HUES48 (cell line): ENCODE measurements at regions not wholly inside any gene's neighbourhood (a gene's known extent, or its start where the extent isn't known, plus 50 kb on each side); places are given as distances from the start of the nearest gene placed in this dataset.

Experiments used
- H3K27ac ChIP-seq: one replicate; pipeline ENCODE4 v1.7.0; 2013; ENCODE audit warnings: low read depth, low read length, inconsistent platforms
- H3K27me3 ChIP-seq: 2 replicates; pipeline ENCODE4 v1.6.1; 2013; ENCODE audit warnings: mild to moderate bottlenecking, low read length; ENCODE audit not compliant: control insufficient read depth, insufficient read depth
- H3K36me3 ChIP-seq: 2 replicates; pipeline ENCODE4 v1.6.1; 2013; ENCODE audit warnings: low read length; ENCODE audit not compliant: control insufficient read depth, insufficient read depth
- H3K4me1 ChIP-seq: 2 replicates; pipeline ENCODE4 v1.6.1; 2013; ENCODE audit warnings: mild to moderate bottlenecking, low read length; ENCODE audit not compliant: control insufficient read depth, insufficient read depth
- H3K4me3 ChIP-seq: 2 replicates; pipeline ENCODE4 v1.5.1; 2013; ENCODE audit warnings: mild to moderate bottlenecking, low read depth, low read length
- H3K9ac ChIP-seq: 2 replicates; pipeline ENCODE4 v1.6.1; 2013; ENCODE audit warnings: mild to moderate bottlenecking, low read depth, low read length, moderate library complexity
- H3K9me3 ChIP-seq: 2 replicates; pipeline ENCODE4 v1.6.1; 2013; ENCODE audit warnings: low read length; ENCODE audit not compliant: control insufficient read depth, insufficient read depth

GRCh38 chr5:26757941-26758340 lies 280.4 kb downstream of the CDH9 start:
- no peaks in the 10 kb centered on the region for H3K9me3 ChIP-seq
- no peak overlapping the region for H3K4me3 ChIP-seq
- no peak overlapping the region for H3K27ac ChIP-seq
- no peaks in the 10 kb centered on the region for H3K4me1 ChIP-seq
- no peaks in the 10 kb centered on the region for H3K27me3 ChIP-seq
- H3K36me3 ChIP-seq, result no peaks in the 10 kb centered on the region
- no peak overlapping the region for H3K9ac ChIP-seq

- Histone ChIP-seq H3K36me3 (no peaks in the 10 kb centered on the region), H3K9ac (no peak overlapping the region), H3K9me3 (no peaks in the 10 kb centered on the region), H3K27me3 (no peaks in the 10 kb centered on the region), H3K27ac (no peak overlapping the region), H3K4me1 (no peaks in the 10 kb centered on the region), H3K4me3 (no peak overlapping the region)
These were observed 288.6 kb downstream of the CDH9 start for GRCh38 chr5:26749829-26750228.

GRCh38 chr5:26740182-26740581 lies 298.2 kb downstream of the CDH9 start:
- Histone ChIP-seq H3K27ac (no peak overlapping the region), H3K36me3 (no peaks in the 10 kb centered on the region), H3K4me3 (no peak overlapping the region), H3K4me1 (no peaks in the 10 kb centered on the region), H3K27me3 (no peaks in the 10 kb centered on the region), H3K9ac (no peak overlapping the region), H3K9me3 (no peaks in the 10 kb centered on the region)

GRCh38 chr5:26737348-26738265 lies 300.8 kb downstream of the CDH9 start:
- H3K27ac ChIP-seq, result no peak overlapping the region
- H3K27me3 ChIP-seq, result no peaks in the 10 kb centered on the region
- H3K9ac ChIP-seq, result no peak overlapping the region
- H3K36me3 ChIP-seq, result no peaks in the 10 kb centered on the region
- H3K4me3 ChIP-seq, result no peak overlapping the region
- no peaks in the 10 kb centered on the region for H3K9me3 ChIP-seq
- no peaks in the 10 kb centered on the region for H3K4me1 ChIP-seq

- peaks cover 12% of the 10 kb centered on the region for H3K4me1 ChIP-seq
- no peak overlapping the region for H3K27ac ChIP-seq
- peak overlapping the region; percentile 28; the same call in 1 of the 2 replicates for H3K9ac ChIP-seq
- no peaks in the 10 kb centered on the region for H3K9me3 ChIP-seq
- H3K4me3 ChIP-seq, result peak overlapping the region; percentile 26; the same call in 1 of the 2 replicates
- no peaks in the 10 kb centered on the region for H3K27me3 ChIP-seq
- H3K36me3 ChIP-seq, result no peaks in the 10 kb centered on the region
These were observed 310.5 kb downstream of the CDH9 start for GRCh38 chr5:26727916-26728315.

GRCh38 chr5:26719803-26720202 lies 318.6 kb downstream of the CDH9 start:
- Histone ChIP-seq H3K9me3 (no peaks in the 10 kb centered on the region), H3K27me3 (no peaks in the 10 kb centered on the region), H3K9ac (no peak overlapping the region), H3K27ac (no peak overlapping the region), H3K4me1 (no peaks in the 10 kb centered on the region), H3K36me3 (no peaks in the 10 kb centered on the region), H3K4me3 (no peak overlapping the region)

- no peaks in the 10 kb centered on the region for H3K27me3 ChIP-seq
- H3K9me3 ChIP-seq, result no peaks in the 10 kb centered on the region
These were observed 337.5 kb downstream of the CDH9 start for GRCh38 chr5:26700759-26701384.

GRCh38 chr5:26692952-26693351 lies 345.4 kb downstream of the CDH9 start:
- Histone ChIP-seq H3K27ac (no peak overlapping the region), H3K4me3 (no peak overlapping the region), H3K9ac (no peak overlapping the region), H3K27me3 (no peaks in the 10 kb centered on the region), H3K9me3 (no peaks in the 10 kb centered on the region), H3K4me1 (no peaks in the 10 kb centered on the region), H3K36me3 (no peaks in the 10 kb centered on the region)

More at GRCh38 chr5:26700759-26701384, 337.5 kb downstream of the CDH9 start:
- Histone ChIP-seq H3K4me1 (no peaks in the 10 kb centered on the region), H3K4me3 (no peak overlapping the region), H3K36me3 (no peaks in the 10 kb centered on the region), H3K27ac (no peak overlapping the region), H3K9ac (no peak overlapping the region)

- Histone ChIP-seq H3K4me3 (no peak overlapping the region), H3K27ac (no peak overlapping the region), H3K4me1 (no peaks in the 10 kb centered on the region), H3K27me3 (no peaks in the 10 kb centered on the region), H3K36me3 (no peaks in the 10 kb centered on the region), H3K9ac (no peak overlapping the region), H3K9me3 (no peaks in the 10 kb centered on the region)
These were observed 346.9 kb downstream of the CDH9 start for GRCh38 chr5:26691486-26691885.

GRCh38 chr5:26690511-26690910 lies 347.9 kb downstream of the CDH9 start:
- H3K27me3 ChIP-seq, result no peaks in the 10 kb centered on the region
- H3K9ac ChIP-seq, result no peak overlapping the region
- no peaks in the 10 kb centered on the region for H3K4me1 ChIP-seq
- no peak overlapping the region for H3K27ac ChIP-seq
- H3K4me3 ChIP-seq, result no peak overlapping the region
- no peaks in the 10 kb centered on the region for H3K9me3 ChIP-seq
- H3K36me3 ChIP-seq, result no peaks in the 10 kb centered on the region

GRCh38 chr5:26681861-26682260 lies 356.5 kb downstream of the CDH9 start:
- Histone ChIP-seq H3K4me3 (no peak overlapping the region), H3K27me3 (no peaks in the 10 kb centered on the region), H3K9me3 (peaks cover 17% of the 10 kb centered on the region), H3K9ac (no peak overlapping the region), H3K36me3 (no peaks in the 10 kb centered on the region), H3K27ac (no peak overlapping the region), H3K4me1 (no peaks in the 10 kb centered on the region)
